ENCODE measurements at regions not wholly inside any gene's neighbourhood (a gene's known extent, or its start where the extent isn't known, plus 50 kb on each side); places are given as distances from the start of the nearest gene placed in this dataset.

GRCh38 chr9:89664010-89664409 lies 59.2 kb downstream of the GADD45G start:
- no peak overlapping the region for H3K27ac ChIP-seq (ENCODE audit: low read depth, low read length)
- no peak overlapping the region for H3K4me3 ChIP-seq (ENCODE audit: low read length)
- H3K9ac ChIP-seq (ENCODE audit: low read length), result no peak overlapping the region
- H3K27me3 ChIP-seq (ENCODE audit: control insufficient read depth, insufficient read depth, low read length), result no peaks in the 10 kb centered on the region
- peaks cover 10% of the 10 kb centered on the region for H3K4me1 ChIP-seq (ENCODE audit: control insufficient read depth, insufficient read depth, low read length)
- no peaks in the 10 kb centered on the region for H3K36me3 ChIP-seq (ENCODE audit: control insufficient read depth, insufficient read depth, low read length)

- no peak overlapping the region for H3K27ac ChIP-seq (ENCODE audit: low read depth, low read length)
- no peaks in the 10 kb centered on the region for H3K27me3 ChIP-seq (ENCODE audit: control insufficient read depth, insufficient read depth, low read length)
- peaks cover 10% of the 10 kb centered on the region for H3K4me1 ChIP-seq (ENCODE audit: control insufficient read depth, insufficient read depth, low read length)
- no peaks in the 10 kb centered on the region for H3K36me3 ChIP-seq (ENCODE audit: control insufficient read depth, insufficient read depth, low read length)
- H3K9ac ChIP-seq (ENCODE audit: low read length), result no peak overlapping the region
- H3K4me3 ChIP-seq (ENCODE audit: low read length), result no peak overlapping the region
Observed at GRCh38 chr9:89664896-89665329, 60.1 kb downstream of the GADD45G start.

- Histone ChIP-seq H3K27ac (ENCODE audit: low read depth, low read length) (no peak overlapping the region), H3K4me3 (ENCODE audit: low read length) (no peak overlapping the region), H3K4me1 (ENCODE audit: control insufficient read depth, insufficient read depth, low read length) (peaks cover 5% of the 10 kb centered on the region), H3K27me3 (ENCODE audit: control insufficient read depth, insufficient read depth, low read length) (no peaks in the 10 kb centered on the region), H3K36me3 (ENCODE audit: control insufficient read depth, insufficient read depth, low read length) (no peaks in the 10 kb centered on the region), H3K9ac (ENCODE audit: low read length) (no peak overlapping the region)
Observed at GRCh38 chr9:89666364-89666763, 61.6 kb downstream of the GADD45G start.

GRCh38 chr9:89666950-89667349 lies 62.1 kb downstream of the GADD45G start:
- Histone ChIP-seq H3K9ac (ENCODE audit: low read length) (no peak overlapping the region), H3K4me3 (ENCODE audit: low read length) (no peak overlapping the region), H3K27me3 (ENCODE audit: control insufficient read depth, insufficient read depth, low read length) (no peaks in the 10 kb centered on the region), H3K27ac (ENCODE audit: low read depth, low read length) (no peak overlapping the region), H3K4me1 (ENCODE audit: control insufficient read depth, insufficient read depth, low read length) (no peaks in the 10 kb centered on the region), H3K36me3 (ENCODE audit: control insufficient read depth, insufficient read depth, low read length) (no peaks in the 10 kb centered on the region)

GRCh38 chr9:89667726-89668125 lies 62.9 kb downstream of the GADD45G start:
- Histone ChIP-seq H3K9ac (ENCODE audit: low read length) (no peak overlapping the region), H3K4me3 (ENCODE audit: low read length) (no peak overlapping the region), H3K36me3 (ENCODE audit: control insufficient read depth, insufficient read depth, low read length) (no peaks in the 10 kb centered on the region), H3K27ac (ENCODE audit: low read depth, low read length) (no peak overlapping the region), H3K4me1 (ENCODE audit: control insufficient read depth, insufficient read depth, low read length) (no peaks in the 10 kb centered on the region), H3K27me3 (ENCODE audit: control insufficient read depth, insufficient read depth, low read length) (no peaks in the 10 kb centered on the region)

GRCh38 chr9:89668216-89668865 lies 63.5 kb downstream of the GADD45G start:
- H3K9ac ChIP-seq (ENCODE audit: low read length), result no peak overlapping the region
- no peaks in the 10 kb centered on the region for H3K4me1 ChIP-seq (ENCODE audit: control insufficient read depth, insufficient read depth, low read length)
- no peaks in the 10 kb centered on the region for H3K36me3 ChIP-seq (ENCODE audit: control insufficient read depth, insufficient read depth, low read length)
- H3K4me3 ChIP-seq (ENCODE audit: low read length), result no peak overlapping the region
- H3K27me3 ChIP-seq (ENCODE audit: control insufficient read depth, insufficient read depth, low read length), result no peaks in the 10 kb centered on the region
- no peak overlapping the region for H3K27ac ChIP-seq (ENCODE audit: low read depth, low read length)

GRCh38 chr9:89668866-89669246 lies 64.0 kb downstream of the GADD45G start:
- H3K36me3 ChIP-seq (ENCODE audit: control insufficient read depth, insufficient read depth, low read length), result no peaks in the 10 kb centered on the region
- H3K27me3 ChIP-seq (ENCODE audit: control insufficient read depth, insufficient read depth, low read length), result no peaks in the 10 kb centered on the region
- no peak overlapping the region for H3K27ac ChIP-seq (ENCODE audit: low read depth, low read length)
- H3K4me1 ChIP-seq (ENCODE audit: control insufficient read depth, insufficient read depth, low read length), result no peaks in the 10 kb centered on the region
- H3K9ac ChIP-seq (ENCODE audit: low read length), result no peak overlapping the region
- H3K4me3 ChIP-seq (ENCODE audit: low read length), result no peak overlapping the region

- H3K36me3 ChIP-seq (ENCODE audit: control insufficient read depth, insufficient read depth, low read length), result no peaks in the 10 kb centered on the region
- H3K9ac ChIP-seq (ENCODE audit: low read length), result no peak overlapping the region
- H3K4me3 ChIP-seq (ENCODE audit: low read length), result no peak overlapping the region
- H3K27me3 ChIP-seq (ENCODE audit: control insufficient read depth, insufficient read depth, low read length), result no peaks in the 10 kb centered on the region
- no peak overlapping the region for H3K27ac ChIP-seq (ENCODE audit: low read depth, low read length)
- H3K4me1 ChIP-seq (ENCODE audit: control insufficient read depth, insufficient read depth, low read length), result no peaks in the 10 kb centered on the region
Observed at GRCh38 chr9:89669361-89669842, 64.6 kb downstream of the GADD45G start.

GRCh38 chr9:89670114-89670513 lies 65.3 kb downstream of the GADD45G start:
- Histone ChIP-seq H3K9ac (ENCODE audit: low read length) (no peak overlapping the region), H3K27ac (ENCODE audit: low read depth, low read length) (no peak overlapping the region), H3K4me3 (ENCODE audit: low read length) (no peak overlapping the region), H3K27me3 (ENCODE audit: control insufficient read depth, insufficient read depth, low read length) (no peaks in the 10 kb centered on the region), H3K36me3 (ENCODE audit: control insufficient read depth, insufficient read depth, low read length) (no peaks in the 10 kb centered on the region), H3K4me1 (ENCODE audit: control insufficient read depth, insufficient read depth, low read length) (no peaks in the 10 kb centered on the region)

- no peak overlapping the region for H3K27ac ChIP-seq (ENCODE audit: low read depth, low read length)
- no peak overlapping the region for H3K4me3 ChIP-seq (ENCODE audit: low read length)
- no peaks in the 10 kb centered on the region for H3K36me3 ChIP-seq (ENCODE audit: control insufficient read depth, insufficient read depth, low read length)
- H3K27me3 ChIP-seq (ENCODE audit: control insufficient read depth, insufficient read depth, low read length), result no peaks in the 10 kb centered on the region
- H3K9ac ChIP-seq (ENCODE audit: low read length), result no peak overlapping the region
- H3K4me1 ChIP-seq (ENCODE audit: control insufficient read depth, insufficient read depth, low read length), result no peaks in the 10 kb centered on the region
Observed at GRCh38 chr9:89670801-89671434, 66.1 kb downstream of the GADD45G start.

- H3K27me3 ChIP-seq (ENCODE audit: control insufficient read depth, insufficient read depth, low read length), result no peaks in the 10 kb centered on the region
- H3K4me3 ChIP-seq (ENCODE audit: low read length), result no peak overlapping the region
- H3K4me1 ChIP-seq (ENCODE audit: control insufficient read depth, insufficient read depth, low read length), result no peaks in the 10 kb centered on the region
- no peaks in the 10 kb centered on the region for H3K36me3 ChIP-seq (ENCODE audit: control insufficient read depth, insufficient read depth, low read length)
- no peak overlapping the region for H3K9ac ChIP-seq (ENCODE audit: low read length)
- no peak overlapping the region for H3K27ac ChIP-seq (ENCODE audit: low read depth, low read length)
Observed at GRCh38 chr9:89674667-89675057, 69.8 kb downstream of the GADD45G start.

- Histone ChIP-seq H3K4me1 (ENCODE audit: control insufficient read depth, insufficient read depth, low read length) (no peaks in the 10 kb centered on the region), H3K27me3 (ENCODE audit: control insufficient read depth, insufficient read depth, low read length) (no peaks in the 10 kb centered on the region), H3K27ac (ENCODE audit: low read depth, low read length) (no peak overlapping the region), H3K9ac (ENCODE audit: low read length) (no peak overlapping the region), H3K4me3 (ENCODE audit: low read length) (no peak overlapping the region), H3K36me3 (ENCODE audit: control insufficient read depth, insufficient read depth, low read length) (no peaks in the 10 kb centered on the region)
Observed at GRCh38 chr9:89675058-89675742, 70.4 kb downstream of the GADD45G start.
